Limb (tissue), 2 donors: ENCODE measurements at regions not wholly inside any gene's neighbourhood (a gene's known extent, or its start where the extent isn't known, plus 50 kb on each side); places are given as distances from the start of the nearest gene placed in this dataset.

Experiments used
- DNase-seq, 2 donors: peaks; one replicate each; pipeline ENCODE4 v3.0.0-alpha.2; 2016; ENCODE audit errors: extremely low spot score in 2 of 2

DNA sequence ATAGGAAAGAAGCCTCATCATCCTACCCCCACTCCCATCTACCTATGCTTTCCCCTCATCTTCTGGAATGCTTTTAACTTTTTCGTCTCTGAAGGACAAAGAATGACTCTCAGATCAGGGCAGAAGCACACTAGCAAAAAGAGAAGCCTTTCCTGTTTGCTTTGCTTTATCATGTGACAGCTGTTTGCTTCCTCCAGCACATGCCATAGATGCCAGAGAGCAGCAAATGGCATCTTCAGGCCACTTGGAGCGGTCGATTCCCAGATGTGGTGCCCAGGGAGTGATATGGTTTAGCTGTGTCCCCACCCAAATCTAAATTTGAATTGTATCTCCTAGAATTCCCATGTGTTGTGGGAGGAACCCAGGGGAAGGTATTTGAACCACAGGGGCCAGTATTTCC lies 294.8 kb downstream of the GADD45G start:
- DNase-seq = no peak

GRCh38 chr9:89901920-89902319 lies 297.1 kb downstream of the GADD45G start:
- no peak for DNase-seq

- peak in 1 of 2 donors; percentile 51 for DNase-seq
These were observed 297.8 kb downstream of the GADD45G start for GRCh38 chr9:89902450-89903140.

GRCh38 chr9:89903141-89903475 lies 298.3 kb downstream of the GADD45G start:
- no peak for DNase-seq

- no peak for DNase-seq
These were observed 301.0 kb downstream of the GADD45G start for GRCh38 chr9:89905606-89906338.

- DNase-seq = no peak
These were observed 307.2 kb downstream of the GADD45G start for GRCh38 chr9:89911721-89912604.

GRCh38 chr9:89912605-89912953 lies 307.8 kb downstream of the GADD45G start:
- no peak for DNase-seq

DNA sequence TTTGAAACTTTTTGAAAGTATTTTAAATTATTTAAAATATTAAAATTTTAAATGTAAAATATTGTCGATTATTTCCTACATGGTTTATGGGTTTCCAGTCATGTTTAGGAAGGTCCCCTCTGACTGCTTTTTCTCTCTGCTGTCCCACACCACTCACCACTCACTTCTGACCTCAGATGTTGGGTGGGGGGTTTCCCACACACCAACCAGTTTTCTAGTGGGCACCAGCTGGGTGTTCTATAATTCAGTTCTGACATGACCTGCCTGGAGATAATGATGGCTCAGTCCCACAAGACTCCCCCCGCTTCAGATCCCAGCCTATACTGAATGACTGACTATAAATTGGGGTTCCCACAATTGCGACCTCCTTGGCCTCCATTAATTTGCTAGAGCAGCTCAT lies 310.4 kb downstream of the GADD45G start:
- DNase-seq = no peak

GRCh38 chr9:89916001-89916597 lies 311.3 kb downstream of the GADD45G start:
- no peak for DNase-seq

DNA sequence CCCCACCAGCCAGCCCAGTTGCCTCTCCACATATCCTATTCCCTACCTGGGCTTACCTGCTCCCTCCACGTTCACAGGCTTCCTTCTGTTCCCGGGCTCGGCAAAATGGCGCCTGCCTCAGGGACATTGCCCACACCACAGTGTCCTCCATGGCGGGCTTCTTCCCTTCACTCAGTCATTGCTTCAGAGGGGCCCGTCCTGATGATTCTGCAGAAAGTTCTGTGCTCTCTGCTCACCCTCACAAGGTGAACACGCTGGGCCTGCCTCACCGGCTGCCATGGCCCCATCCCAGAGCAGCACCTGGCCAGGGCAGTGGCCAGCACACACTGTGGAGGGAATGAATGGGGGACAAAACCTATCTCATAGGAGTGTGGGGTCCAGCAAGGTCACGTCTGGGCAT lies 313.0 kb downstream of the GADD45G start:
- DNase-seq = no peak

GRCh38 chr9:89919171-89919681 lies 314.4 kb downstream of the GADD45G start:
- no peak for DNase-seq

- DNase-seq = no peak
These were observed 315.3 kb downstream of the GADD45G start for GRCh38 chr9:89920131-89920530.

DNA sequence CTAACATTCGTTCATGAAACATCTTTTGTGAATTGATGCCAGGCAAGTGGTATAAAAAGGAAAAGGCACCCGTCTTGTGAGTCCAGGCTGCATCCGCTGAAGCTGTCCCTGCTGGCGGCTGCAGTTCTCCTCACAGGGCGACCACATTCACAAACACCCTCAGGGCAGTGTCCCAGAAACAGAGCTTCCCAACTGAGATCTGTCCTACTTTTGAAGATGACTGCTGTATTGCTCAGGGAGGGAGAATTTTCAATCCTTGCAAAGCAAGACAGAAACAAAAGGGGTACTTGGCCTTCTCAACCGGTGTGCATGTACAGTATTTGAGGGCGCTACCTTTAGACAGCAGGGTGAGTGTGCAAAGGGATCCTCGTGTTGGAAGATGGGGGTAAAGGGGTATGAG lies 316.1 kb downstream of the GADD45G start:
- DNase-seq = no peak

DNA sequence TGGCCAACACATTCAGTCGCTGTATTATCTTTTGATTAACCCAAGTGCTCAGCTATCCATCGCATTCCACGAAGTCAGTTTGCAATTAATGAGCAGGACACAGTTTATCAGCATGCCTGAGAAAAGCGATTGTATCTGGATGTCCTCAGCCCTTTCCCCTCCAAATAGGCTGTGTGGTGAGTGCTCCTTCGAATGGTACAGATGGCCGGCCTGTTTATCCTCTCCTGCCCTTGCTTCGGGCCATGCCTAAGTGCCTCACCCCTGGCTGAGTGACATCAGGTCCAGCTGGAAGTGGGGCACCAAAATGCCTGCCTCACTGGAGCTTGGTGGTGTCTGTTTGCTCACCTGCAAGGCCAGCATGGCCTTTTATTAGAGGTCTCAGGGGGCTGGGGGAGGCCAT lies 317.3 kb downstream of the GADD45G start:
- no peak for DNase-seq

GRCh38 chr9:89923174-89923573 lies 318.4 kb downstream of the GADD45G start:
- DNase-seq = no peak

GRCh38 chr9:89923961-89924504 lies 319.2 kb downstream of the GADD45G start:
- no peak for DNase-seq

DNA sequence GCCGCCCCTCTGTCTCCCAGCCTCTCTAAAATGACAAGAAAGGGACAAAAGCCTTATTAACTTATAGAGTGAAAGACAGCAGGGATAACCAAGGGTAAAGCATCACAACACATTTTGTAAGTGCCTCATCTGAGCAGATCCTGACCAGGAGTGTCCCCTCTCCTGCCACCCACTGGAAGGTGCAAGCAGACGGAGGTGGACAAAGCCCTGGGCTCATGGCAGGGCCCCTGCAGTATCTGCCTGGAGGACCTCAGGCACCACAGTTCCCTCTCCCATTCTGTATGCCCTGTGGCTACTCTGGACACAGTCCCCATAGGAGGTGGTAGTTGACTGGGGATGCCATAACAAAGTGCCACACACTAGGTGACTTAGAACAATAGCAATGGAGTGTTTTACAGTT lies 319.8 kb downstream of the GADD45G start:
- DNase-seq = no peak

- DNase-seq = no peak
These were observed 321.4 kb downstream of the GADD45G start for GRCh38 chr9:89926167-89926566.

- DNase-seq = peak in 1 of 2 donors; percentile 53
These were observed 321.9 kb downstream of the GADD45G start for GRCh38 chr9:89926691-89927220.

- no peak for DNase-seq
These were observed 323.3 kb downstream of the GADD45G start for GRCh38 chr9:89928106-89928505.
